22Rv1 (cell line): ENCODE measurements at regions not wholly inside any gene's neighbourhood (a gene's known extent, or its start where the extent isn't known, plus 50 kb on each side); places are given as distances from the start of the nearest gene placed in this dataset.

Experiments
- H3K27ac ChIP-seq: fragments of 450-650 bp; 2 replicates; pipeline ENCODE4 v1.5.1; 2017
- ZFX ChIP-seq: fragments of 450-650 bp; IDR thresholded peaks from 2 replicates; pipeline ENCODE4 v1.6.1; 2017; ENCODE audit warnings: antibody characterized with exemption, borderline replicate concordance
- TF ChIP-seq, protein P1 (sequence below): fragments of 450-650 bp; IDR thresholded peaks from 2 replicates; pipeline ENCODE4 v1.5.1; 2017; ENCODE audit warnings: mild to moderate bottlenecking

DNA sequence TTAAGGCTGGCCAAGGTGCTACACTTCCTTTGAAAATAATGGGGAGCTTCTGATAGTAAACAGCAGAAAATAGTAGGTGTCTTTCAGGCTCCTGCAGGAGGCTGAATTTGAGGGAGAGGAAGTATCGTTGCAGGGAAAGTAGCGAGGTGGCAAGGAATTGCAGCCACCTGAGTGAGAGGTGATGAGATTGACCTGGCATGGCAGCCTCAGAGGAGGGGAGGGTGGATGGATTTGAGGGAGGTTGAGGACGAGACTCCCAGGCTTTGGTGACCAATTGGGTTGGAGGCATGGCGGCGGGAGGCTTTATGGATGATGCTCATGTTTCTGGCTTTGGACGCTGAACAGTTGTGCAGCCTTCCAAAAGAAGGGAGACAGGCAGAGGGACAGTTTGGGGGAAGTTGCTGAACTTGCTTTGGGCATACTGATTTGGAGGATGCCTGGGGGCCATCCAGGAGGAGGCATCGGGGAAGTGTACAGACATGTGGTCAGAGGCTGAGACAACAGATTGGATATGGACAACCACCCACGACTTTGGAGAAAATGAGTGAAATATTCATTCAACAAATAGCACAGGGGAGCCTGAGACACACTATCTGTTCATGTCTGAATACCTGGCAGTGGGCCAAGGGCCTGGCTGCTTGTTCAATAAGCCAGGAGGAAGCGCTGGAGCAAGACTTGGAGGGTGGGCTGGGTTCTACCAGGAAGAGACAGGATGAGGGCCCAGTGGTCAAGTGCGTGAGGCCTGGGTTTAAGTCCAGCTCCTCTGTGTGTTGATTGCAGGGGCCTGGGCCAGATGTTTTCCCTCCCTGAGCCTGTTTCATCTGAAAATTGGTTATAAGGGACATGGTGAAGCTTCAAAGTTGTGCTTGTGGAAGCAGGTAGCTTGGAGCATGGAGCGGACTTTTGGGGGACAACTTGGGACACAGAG lies 113.2 kb downstream of the CEBPB start:
- no peak overlapping the region for H3K27ac ChIP-seq
- no peak for TF ChIP-seq ZFX
- TF ChIP-seq, protein P1, sequence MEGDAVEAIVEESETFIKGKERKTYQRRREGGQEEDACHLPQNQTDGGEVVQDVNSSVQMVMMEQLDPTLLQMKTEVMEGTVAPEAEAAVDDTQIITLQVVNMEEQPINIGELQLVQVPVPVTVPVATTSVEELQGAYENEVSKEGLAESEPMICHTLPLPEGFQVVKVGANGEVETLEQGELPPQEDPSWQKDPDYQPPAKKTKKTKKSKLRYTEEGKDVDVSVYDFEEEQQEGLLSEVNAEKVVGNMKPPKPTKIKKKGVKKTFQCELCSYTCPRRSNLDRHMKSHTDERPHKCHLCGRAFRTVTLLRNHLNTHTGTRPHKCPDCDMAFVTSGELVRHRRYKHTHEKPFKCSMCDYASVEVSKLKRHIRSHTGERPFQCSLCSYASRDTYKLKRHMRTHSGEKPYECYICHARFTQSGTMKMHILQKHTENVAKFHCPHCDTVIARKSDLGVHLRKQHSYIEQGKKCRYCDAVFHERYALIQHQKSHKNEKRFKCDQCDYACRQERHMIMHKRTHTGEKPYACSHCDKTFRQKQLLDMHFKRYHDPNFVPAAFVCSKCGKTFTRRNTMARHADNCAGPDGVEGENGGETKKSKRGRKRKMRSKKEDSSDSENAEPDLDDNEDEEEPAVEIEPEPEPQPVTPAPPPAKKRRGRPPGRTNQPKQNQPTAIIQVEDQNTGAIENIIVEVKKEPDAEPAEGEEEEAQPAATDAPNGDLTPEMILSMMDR: no peak

DNA sequence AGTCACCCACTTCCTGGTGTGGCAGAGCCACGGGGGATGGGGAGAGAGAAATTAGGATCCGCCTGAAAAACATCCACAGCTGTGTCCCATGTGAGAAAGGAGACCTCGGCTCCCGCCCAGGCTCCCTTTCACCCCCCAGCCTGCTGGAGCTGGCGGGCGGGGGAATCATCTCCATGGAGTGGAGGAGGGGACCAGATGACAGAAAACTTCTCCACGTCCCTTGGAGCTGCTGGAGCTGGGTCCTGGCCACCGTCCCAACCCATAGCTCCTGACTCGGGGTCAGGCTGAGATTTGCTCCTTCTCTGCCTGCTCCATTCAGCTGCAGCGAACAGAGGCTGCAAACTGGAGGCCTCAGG lies 113.8 kb downstream of the CEBPB start:
- TF ChIP-seq, protein P1: no peak
- no peak for TF ChIP-seq ZFX
- no peak overlapping the region for H3K27ac ChIP-seq

DNA sequence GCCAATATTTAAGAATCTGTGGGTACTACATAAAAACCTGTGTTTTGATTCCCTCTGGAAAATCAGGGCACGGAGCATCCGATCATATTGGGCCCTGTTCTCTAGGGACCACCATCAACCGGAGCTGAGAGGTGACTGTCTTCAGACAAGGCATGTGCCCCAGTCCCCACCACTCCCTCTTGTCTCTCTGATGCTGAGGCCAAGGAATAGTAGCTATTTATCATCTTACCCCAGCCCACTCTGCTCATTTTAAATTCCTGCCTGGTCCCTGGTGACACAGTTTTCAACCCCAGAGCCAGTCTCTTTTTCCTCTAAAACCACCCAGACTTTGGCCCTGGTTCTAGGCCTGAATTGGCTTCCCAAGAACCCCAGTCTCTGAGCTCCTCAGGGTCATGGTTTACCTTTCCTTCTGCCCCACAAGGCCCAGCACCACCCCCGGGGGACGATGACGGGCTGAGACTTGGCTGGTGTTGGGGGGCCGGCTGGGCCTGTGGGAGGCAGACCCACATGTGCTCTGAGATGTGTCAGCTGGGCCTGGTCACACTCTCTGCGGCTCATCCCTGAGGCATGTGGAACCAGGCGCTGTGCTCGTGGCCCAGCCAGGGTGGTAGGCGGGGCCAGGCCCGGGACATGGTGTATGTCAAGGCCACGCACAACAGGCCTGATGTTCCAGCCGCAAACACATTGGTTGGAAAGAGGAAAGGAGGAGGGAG lies 114.4 kb downstream of the CEBPB start:
- no peak overlapping the region for H3K27ac ChIP-seq
- no peak for TF ChIP-seq ZFX
- TF ChIP-seq, protein P1: no peak

- TF ChIP-seq ZFX: no peak
- TF ChIP-seq, protein P1: no peak
- no peak overlapping the region for H3K27ac ChIP-seq
These were observed 115.2 kb downstream of the CEBPB start for GRCh38 chr20:50305636-50306477.

GRCh38 chr20:50306478-50307423 lies 116.1 kb downstream of the CEBPB start:
- no peak overlapping the region for H3K27ac ChIP-seq

GRCh38 chr20:50308166-50308512 lies 117.5 kb downstream of the CEBPB start:
- H3K27ac ChIP-seq: no peak overlapping the region
- TF ChIP-seq, protein P1: no peak
- no peak for TF ChIP-seq ZFX

More at GRCh38 chr20:50306478-50307423, 116.1 kb downstream of the CEBPB start:
- TF ChIP-seq, protein P1: no peak
- TF ChIP-seq ZFX: no peak
